Vagina (tissue), 2 donors: ENCODE measurements at regions not wholly inside any gene's neighbourhood (a gene's known extent, or its start where the extent isn't known, plus 50 kb on each side); places are given as distances from the start of the nearest gene placed in this dataset.
"Not testable (repeated sequence)": the region's sequence is repeated elsewhere in the genome, so short reads cannot be mapped to it uniquely, and the experiment has no call there.

Experiments used
- DNase-seq, 2 donors: peaks; one replicate each; pipeline ENCODE4 v3.0.0-alpha.2; 2017; ENCODE audit errors: extremely low spot score in 2 of 2
- H3K27ac ChIP-seq: fragments of 200-600 bp; sonication (generic); one replicate; pipeline ENCODE4 v1.5.1; 2019
- H3K27me3 ChIP-seq: fragments of 200-600 bp; sonication (generic); one replicate; pipeline ENCODE4 v1.5.1; 2019
- H3K36me3 ChIP-seq, 2 donors: fragments of 200-600 bp; sonication (generic); one replicate each; pipeline ENCODE4 v1.5.1; 2017 to 2019
- H3K4me1 ChIP-seq: fragments of 200-600 bp; sonication (generic); one replicate; pipeline ENCODE4 v1.5.1; 2019
- H3K4me3 ChIP-seq, 2 donors: fragments of 200-600 bp; sonication (generic); 1 replicate in 1 of 2; 2 replicates in 1 of 2; pipeline ENCODE4 v1.5.1; 2016 to 2019
- H3K9me3 ChIP-seq: fragments of 200-600 bp; sonication (generic); one replicate; pipeline ENCODE4 v1.5.1; 2019
- POLR2A ChIP-seq, 2 donors: fragments of 450-650 bp; IDR thresholded peaks; one replicate each; pipeline ENCODE4 v1.6.1; 2017; ENCODE audit warnings: antibody characterized with exemption in 2 of 2, mild to moderate bottlenecking in 2 of 2, moderate library complexity in 2 of 2
- POLR2AphosphoS5 ChIP-seq, 2 donors: sonication (generic); formaldehyde crosslinking; IDR thresholded peaks; one replicate each; pipeline ENCODE4 v1.9.0; 2017; ENCODE audit warnings: antibody characterized with exemption in 2 of 2, mild to moderate bottlenecking in 2 of 2, low read depth in 1 of 2; ENCODE audit not compliant: insufficient read depth in 1 of 2
- intact Hi-C: fragments of 100-400 bp; cut with DNase I; formaldehyde crosslinking; loops from one replicate; pipeline ENCODE4 v1.15.1; 2023
- TF ChIP-seq, protein P1 (sequence below), 3 experiments: fragments of 450-650 bp in 2 of 3; fragments of 200-600 bp in 1 of 3; sonication (generic) in 1 of 3; IDR thresholded peaks; one replicate each; pipeline ENCODE4 v1.5.1; 2017 to 2019; ENCODE audit warnings: antibody characterized with exemption in 3 of 3, mild to moderate bottlenecking in 2 of 3, moderate library complexity in 2 of 3

DNA sequence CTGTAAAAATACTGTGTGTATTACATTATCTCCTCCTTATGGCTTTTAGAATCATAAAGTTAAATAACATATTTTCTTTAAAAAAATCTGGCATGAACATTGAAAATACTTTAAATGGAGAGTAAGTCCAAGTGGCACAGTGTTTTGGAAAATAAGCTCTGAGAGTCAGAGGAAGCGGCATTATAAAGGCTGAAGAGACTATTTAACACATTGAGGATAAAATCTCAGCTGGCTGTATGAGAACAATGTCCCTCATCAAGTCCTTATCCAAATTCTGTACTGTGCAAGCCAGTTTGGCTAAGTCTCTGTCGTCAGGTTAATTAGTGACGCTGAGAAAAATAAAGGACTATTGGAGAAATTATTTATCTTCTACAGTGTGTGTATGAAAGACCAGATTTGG, 245.5 kb downstream of the MFSD1 start:
- intact Hi-C loops, result no loop called here
- no peak for DNase-seq
- no peaks in the 10 kb centered on the region for H3K27me3 ChIP-seq
- TF ChIP-seq POLR2A (IDR thresholded peaks at IDR 0.05) (no peak), POLR2AphosphoS5 (IDR thresholded peaks at IDR 0.05; ENCODE audit: insufficient read depth in 1 of 2, low read depth in 1 of 2) (no peak)
- TF ChIP-seq, protein P1, sequence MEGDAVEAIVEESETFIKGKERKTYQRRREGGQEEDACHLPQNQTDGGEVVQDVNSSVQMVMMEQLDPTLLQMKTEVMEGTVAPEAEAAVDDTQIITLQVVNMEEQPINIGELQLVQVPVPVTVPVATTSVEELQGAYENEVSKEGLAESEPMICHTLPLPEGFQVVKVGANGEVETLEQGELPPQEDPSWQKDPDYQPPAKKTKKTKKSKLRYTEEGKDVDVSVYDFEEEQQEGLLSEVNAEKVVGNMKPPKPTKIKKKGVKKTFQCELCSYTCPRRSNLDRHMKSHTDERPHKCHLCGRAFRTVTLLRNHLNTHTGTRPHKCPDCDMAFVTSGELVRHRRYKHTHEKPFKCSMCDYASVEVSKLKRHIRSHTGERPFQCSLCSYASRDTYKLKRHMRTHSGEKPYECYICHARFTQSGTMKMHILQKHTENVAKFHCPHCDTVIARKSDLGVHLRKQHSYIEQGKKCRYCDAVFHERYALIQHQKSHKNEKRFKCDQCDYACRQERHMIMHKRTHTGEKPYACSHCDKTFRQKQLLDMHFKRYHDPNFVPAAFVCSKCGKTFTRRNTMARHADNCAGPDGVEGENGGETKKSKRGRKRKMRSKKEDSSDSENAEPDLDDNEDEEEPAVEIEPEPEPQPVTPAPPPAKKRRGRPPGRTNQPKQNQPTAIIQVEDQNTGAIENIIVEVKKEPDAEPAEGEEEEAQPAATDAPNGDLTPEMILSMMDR (IDR thresholded peaks at IDR 0.05), result no peak
- no peaks in the 10 kb centered on the region for H3K4me1 ChIP-seq
- H3K4me3 ChIP-seq, result no peak overlapping the region
- no peaks in the 10 kb centered on the region for H3K36me3 ChIP-seq
- no peaks in the 10 kb centered on the region for H3K9me3 ChIP-seq
- H3K27ac ChIP-seq, result no peak overlapping the region

DNA sequence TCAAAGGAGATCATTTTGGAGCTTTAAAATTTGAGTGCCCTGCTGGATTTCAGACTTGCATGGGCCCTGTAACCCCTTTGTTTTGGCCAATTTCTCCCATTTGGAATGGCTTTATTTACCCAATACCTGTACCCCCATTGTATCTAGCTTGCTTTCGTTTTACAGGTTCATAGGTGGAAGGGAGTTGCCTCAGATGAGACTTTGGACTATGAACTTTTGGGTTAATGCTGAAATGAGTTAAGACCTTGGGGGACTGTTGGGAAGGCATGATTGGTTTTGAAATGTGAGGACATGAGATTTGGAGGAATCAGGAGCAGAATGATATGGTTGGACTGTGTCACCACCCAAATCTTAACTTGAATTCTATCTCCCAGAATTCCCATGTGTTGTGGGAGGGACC, 250.6 kb downstream of the MFSD1 start:
- H3K4me3 ChIP-seq, DNase-seq, intact Hi-C loops, H3K36me3 ChIP-seq, H3K4me1 ChIP-seq, H3K9me3 ChIP-seq, H3K27ac ChIP-seq, H3K27me3 ChIP-seq: not testable (repeated sequence)

DNA sequence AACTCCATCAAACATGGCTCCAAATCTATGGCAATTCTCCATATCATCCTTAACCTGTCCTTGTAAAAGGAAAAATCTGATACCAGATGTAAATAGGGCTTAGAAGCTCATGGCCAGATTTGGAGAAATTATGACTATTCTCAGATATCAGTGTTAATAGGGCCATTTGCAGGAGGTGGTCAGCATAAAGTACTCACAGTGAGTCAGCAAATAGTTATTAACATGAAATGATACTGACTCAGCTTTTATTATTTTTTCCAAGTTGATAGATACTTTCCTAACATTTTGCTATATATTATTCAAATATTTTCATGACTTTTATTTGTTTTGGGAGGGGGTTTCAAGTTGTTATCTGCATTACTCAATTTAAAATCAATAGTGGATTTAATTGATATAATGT, 255.8 kb downstream of the MFSD1 start:
- no peaks in the 10 kb centered on the region for H3K9me3 ChIP-seq
- intact Hi-C loops, result no loop called here
- H3K4me1 ChIP-seq, result no peaks in the 10 kb centered on the region
- no peaks in the 10 kb centered on the region for H3K27me3 ChIP-seq
- no peak overlapping the region for H3K4me3 ChIP-seq
- TF ChIP-seq, protein P1 (IDR thresholded peaks at IDR 0.05), result no peak
- TF ChIP-seq POLR2A (IDR thresholded peaks at IDR 0.05) (no peak), POLR2AphosphoS5 (IDR thresholded peaks at IDR 0.05; ENCODE audit: insufficient read depth in 1 of 2, low read depth in 1 of 2) (no peak)
- no peak overlapping the region for H3K27ac ChIP-seq
- no peak for DNase-seq
- no peaks in the 10 kb centered on the region for H3K36me3 ChIP-seq

DNA sequence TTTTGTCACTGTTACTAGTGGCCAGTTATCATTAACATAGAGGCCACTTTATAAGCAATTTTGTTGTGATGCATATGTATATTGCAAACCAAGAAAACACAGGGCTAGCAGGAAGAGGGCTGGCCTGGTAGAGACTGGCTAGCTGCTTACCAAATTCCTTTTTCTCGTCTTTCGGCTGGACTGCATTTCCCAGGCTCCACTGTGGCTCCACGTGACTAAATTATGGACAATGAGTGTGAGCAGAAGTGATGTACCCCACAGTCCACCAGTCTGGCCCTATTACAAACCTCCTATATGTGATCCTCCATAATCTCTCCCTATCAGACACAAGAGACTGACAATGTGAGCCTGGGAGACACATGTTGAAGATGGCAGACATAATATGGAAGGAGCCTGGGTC, 257.0 kb downstream of the MFSD1 start:
- intact Hi-C loops, result no loop called here
- Histone ChIP-seq H3K9me3 (no peaks in the 10 kb centered on the region), H3K27ac (no peak overlapping the region), H3K4me1 (no peaks in the 10 kb centered on the region), H3K4me3 (no peak overlapping the region), H3K27me3 (no peaks in the 10 kb centered on the region), H3K36me3 (no peaks in the 10 kb centered on the region)
- TF ChIP-seq, protein P1 (IDR thresholded peaks at IDR 0.05), result no peak
- no peak for TF ChIP-seq POLR2A (IDR thresholded peaks at IDR 0.05)
- TF ChIP-seq POLR2AphosphoS5 (IDR thresholded peaks at IDR 0.05; ENCODE audit: insufficient read depth in 1 of 2, low read depth in 1 of 2), result no peak
- DNase-seq, result no peak

DNA sequence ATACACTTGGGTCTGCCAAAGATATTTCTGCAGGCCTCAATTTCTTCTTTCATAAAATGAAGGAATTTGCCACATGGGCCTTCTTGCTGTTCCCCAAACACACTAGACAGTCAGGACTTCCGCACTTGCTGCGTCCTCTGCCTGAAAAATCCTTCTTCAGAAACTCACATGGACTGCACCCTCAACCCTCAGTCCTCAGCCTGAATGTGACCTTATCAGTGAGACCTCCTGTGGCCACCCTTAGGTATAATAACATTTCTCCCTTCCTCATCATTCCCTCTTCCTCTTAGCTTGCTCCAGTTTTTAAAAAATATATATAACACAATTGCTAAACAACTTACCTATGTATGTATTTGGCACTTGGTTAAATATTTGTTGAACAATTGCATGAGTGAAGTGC, 257.5 kb downstream of the MFSD1 start:
- no peaks in the 10 kb centered on the region for H3K9me3 ChIP-seq
- intact Hi-C loops, result no loop called here
- no peaks in the 10 kb centered on the region for H3K27me3 ChIP-seq
- no peak for DNase-seq
- no peaks in the 10 kb centered on the region for H3K36me3 ChIP-seq
- no peak for TF ChIP-seq POLR2AphosphoS5 (IDR thresholded peaks at IDR 0.05; ENCODE audit: insufficient read depth in 1 of 2, low read depth in 1 of 2)
- TF ChIP-seq, protein P1 (IDR thresholded peaks at IDR 0.05), result no peak
- TF ChIP-seq POLR2A (IDR thresholded peaks at IDR 0.05), result no peak
- no peaks in the 10 kb centered on the region for H3K4me1 ChIP-seq
- no peak overlapping the region for H3K4me3 ChIP-seq
- no peak overlapping the region for H3K27ac ChIP-seq
